Mucosa of descending colon (tissue), 3 donors: ENCODE measurements at regions not wholly inside any gene's neighbourhood (a gene's known extent, or its start where the extent isn't known, plus 50 kb on each side); places are given as distances from the start of the nearest gene placed in this dataset.
A peak's percentile ranks its signal among the peaks of the same experiment; 100 is the strongest.

Source experiments
- ATAC-seq: fragments of 200-7000 bp; cut with Tn5 transposase; one replicate; pipeline ENCODE4 v1.9.1; 2020; ENCODE audit warnings: mild to moderate bottlenecking, moderate library complexity
- DNase-seq, 3 donors: peaks; one replicate each; pipeline ENCODE4 v3.0.0-alpha.2; 2020
- H3K36me3 ChIP-seq: fragments of 200-600 bp; one replicate; pipeline ENCODE4 v1.8.0; 2021; ENCODE audit warnings: low read depth, mild to moderate bottlenecking
- H3K4me1 ChIP-seq: fragments of 200-600 bp; one replicate; pipeline ENCODE4 v1.8.0; 2021; ENCODE audit warnings: low read depth, mild to moderate bottlenecking
- H3K4me3 ChIP-seq: fragments of 200-600 bp; one replicate; pipeline ENCODE4 v1.8.0; 2021; ENCODE audit warnings: mild to moderate bottlenecking
- H3K9me3 ChIP-seq: fragments of 200-600 bp; one replicate; pipeline ENCODE4 v1.8.0; 2021; ENCODE audit warnings: mild to moderate bottlenecking
- CTCF ChIP-seq: fragments of 200-600 bp; IDR thresholded peaks from one replicate; pipeline ENCODE4 v1.8.0; 2022; ENCODE audit warnings: antibody characterized with exemption, mild to moderate bottlenecking
- intact Hi-C, 2 donors: fragments of 100-400 bp; cut with DNase I in 1 of 2; cut with micrococcal nuclease in 1 of 2; formaldehyde crosslinking; loops; one replicate each; pipeline versions ENCODE4 v1.11.0 to v1.11.1; 2022; cut with DNase I, micrococcal nuclease
- donor health status: DM: no; HTN: no; CAD: no; lungs with moderate emphysema.
- donor health status: DM: no; HTN: no; CAD: no.
- donor health status: DM: no; HTN: yes; CAD: no.

- no peak overlapping the region for H3K4me3 ChIP-seq
- H3K4me1 ChIP-seq: no peaks in the 10 kb centered on the region
- DNase-seq: no peak
- no peaks in the 10 kb centered on the region for H3K36me3 ChIP-seq
- intact Hi-C loops: no loop called here
- TF ChIP-seq CTCF: no peak
- ATAC-seq: no peak
- H3K9me3 ChIP-seq: no peaks in the 10 kb centered on the region
Observed at GRCh38 chr13:50375792-50376191, 360.5 kb downstream of the KCNRG start.

GRCh38 chr13:50376895-50377575 lies 361.8 kb downstream of the KCNRG start:
- intact Hi-C loops: no loop called here
- no peak for TF ChIP-seq CTCF
- ATAC-seq: no peak

GRCh38 chr13:50377726-50378270 lies 362.6 kb downstream of the KCNRG start:
- no peaks in the 10 kb centered on the region for H3K36me3 ChIP-seq
- DNase-seq (no peak), ATAC-seq (no peak)
- H3K4me1 ChIP-seq: no peaks in the 10 kb centered on the region
- no peak for TF ChIP-seq CTCF
- no peak overlapping the region for H3K4me3 ChIP-seq
- H3K9me3 ChIP-seq: no peaks in the 10 kb centered on the region
- intact Hi-C loops: no loop called here

More at GRCh38 chr13:50376895-50377575, 361.8 kb downstream of the KCNRG start:
- H3K4me3 ChIP-seq: no peak overlapping the region
- DNase-seq: peak in 1 of 3 donors; percentile 16
- H3K9me3 ChIP-seq: no peaks in the 10 kb centered on the region
- H3K36me3 ChIP-seq: no peaks in the 10 kb centered on the region
- no peaks in the 10 kb centered on the region for H3K4me1 ChIP-seq

- no peak for TF ChIP-seq CTCF
- no peak for DNase-seq
- no peaks in the 10 kb centered on the region for H3K9me3 ChIP-seq
- no peak overlapping the region for H3K4me3 ChIP-seq
- H3K36me3 ChIP-seq: no peaks in the 10 kb centered on the region
- H3K4me1 ChIP-seq: no peaks in the 10 kb centered on the region
- no peak for ATAC-seq
- intact Hi-C loops: no loop called here
Observed at GRCh38 chr13:50378509-50379044, 363.3 kb downstream of the KCNRG start.

- ATAC-seq: no peak
- intact Hi-C loops: no loop called here
- DNase-seq: no peak
- no peaks in the 10 kb centered on the region for H3K4me1 ChIP-seq
- no peaks in the 10 kb centered on the region for H3K9me3 ChIP-seq
- no peaks in the 10 kb centered on the region for H3K36me3 ChIP-seq
- no peak overlapping the region for H3K4me3 ChIP-seq
- TF ChIP-seq CTCF: no peak
Observed at GRCh38 chr13:50379584-50379983, 364.3 kb downstream of the KCNRG start.
